NCI-H2171 (cell line): ENCODE measurements at regions not wholly inside any gene's neighbourhood (a gene's known extent, or its start where the extent isn't known, plus 50 kb on each side); places are given as distances from the start of the nearest gene placed in this dataset.
"Not testable (repeated sequence)": the region's sequence is repeated elsewhere in the genome, so short reads cannot be mapped to it uniquely, and the experiment has no call there.

Source experiments
- DNase-seq: peaks from one replicate; lab custom pipeline; 2025; lab: John Stamatoyannopoulos, UW

DNA sequence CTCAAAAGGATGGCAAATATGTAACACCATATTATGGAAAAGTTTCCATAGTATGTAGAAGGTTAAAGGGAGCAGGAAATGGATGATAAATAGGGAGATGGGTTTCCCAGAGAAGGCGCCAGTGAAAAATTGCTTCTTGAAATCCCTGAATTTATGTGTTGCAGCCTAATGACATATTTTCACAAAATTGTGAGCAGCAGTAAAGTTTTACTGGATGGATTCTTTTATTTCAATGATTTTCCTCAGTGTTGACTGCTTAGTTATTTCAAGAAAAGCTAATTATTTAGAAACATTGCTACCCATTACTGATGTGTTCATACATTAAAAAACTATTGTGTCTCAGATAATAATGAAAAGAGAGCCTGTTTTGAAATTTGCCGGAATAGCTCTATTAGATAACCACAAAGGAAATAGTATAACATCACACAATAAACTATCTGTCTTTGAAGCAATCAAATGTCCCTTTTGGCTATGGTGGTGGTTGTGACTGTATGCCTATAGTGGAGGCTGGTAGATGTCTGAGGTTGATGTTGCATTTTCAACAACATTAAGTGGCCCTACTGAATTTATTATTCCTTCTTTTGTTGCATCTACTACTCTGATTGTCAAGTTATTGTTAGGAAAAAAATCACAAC, 169.9 kb upstream of the HAND2 start:
- no peak for DNase-seq

DNA sequence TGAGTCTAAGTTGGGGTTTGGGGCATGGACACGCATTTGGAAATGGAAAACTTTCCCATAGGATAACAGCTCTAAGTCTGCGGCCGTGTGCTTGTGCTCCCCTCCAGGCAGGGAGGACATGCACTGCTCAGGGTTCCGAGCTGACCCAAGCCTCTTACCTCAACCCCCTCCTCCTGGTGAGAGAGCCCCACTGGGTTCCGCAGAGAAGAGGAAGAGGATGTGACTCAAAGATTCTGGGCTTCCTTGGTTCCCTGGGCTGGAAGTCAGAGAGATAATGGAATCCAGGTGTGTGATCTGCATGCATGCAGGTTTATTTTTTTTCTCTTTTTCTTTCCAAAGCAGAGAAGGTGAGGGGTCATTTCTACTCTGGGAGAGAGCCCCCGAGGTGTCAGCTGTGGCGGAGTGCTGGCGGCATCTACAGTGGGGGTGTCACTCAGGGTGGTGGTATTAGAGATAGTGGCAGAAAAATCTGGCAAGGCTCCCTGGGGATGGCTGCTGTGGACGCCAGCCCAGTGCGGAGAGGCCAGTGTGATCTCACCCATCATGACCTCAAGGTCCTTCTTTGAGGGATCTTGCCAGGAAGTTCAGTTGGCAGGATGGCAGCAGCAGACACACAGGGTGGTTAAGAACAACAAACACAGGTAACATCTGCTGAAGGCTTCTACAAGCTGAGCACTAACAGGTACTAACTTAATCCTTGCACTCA, 168.7 kb upstream of the HAND2 start:
- DNase-seq = no peak

DNA sequence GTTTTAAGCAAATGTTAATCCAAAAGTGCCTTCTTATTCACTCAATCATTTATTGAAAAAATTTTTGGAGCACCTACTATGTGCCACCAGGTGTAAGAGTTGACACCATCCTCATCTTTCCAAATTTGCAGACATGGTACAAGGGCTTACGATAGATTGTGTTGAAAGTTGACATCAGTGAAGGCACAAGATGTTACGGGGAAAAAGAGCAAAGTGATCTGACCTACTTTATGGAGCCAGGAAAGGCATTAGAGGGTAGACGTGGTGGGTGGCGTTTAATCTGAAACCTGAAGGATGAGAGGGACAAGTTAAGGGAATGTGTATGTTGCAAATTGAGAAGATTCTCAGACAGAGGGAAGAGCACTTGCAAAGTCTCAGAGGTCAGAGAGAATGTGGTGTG, 167.8 kb upstream of the HAND2 start:
- DNase-seq = no peak

DNA sequence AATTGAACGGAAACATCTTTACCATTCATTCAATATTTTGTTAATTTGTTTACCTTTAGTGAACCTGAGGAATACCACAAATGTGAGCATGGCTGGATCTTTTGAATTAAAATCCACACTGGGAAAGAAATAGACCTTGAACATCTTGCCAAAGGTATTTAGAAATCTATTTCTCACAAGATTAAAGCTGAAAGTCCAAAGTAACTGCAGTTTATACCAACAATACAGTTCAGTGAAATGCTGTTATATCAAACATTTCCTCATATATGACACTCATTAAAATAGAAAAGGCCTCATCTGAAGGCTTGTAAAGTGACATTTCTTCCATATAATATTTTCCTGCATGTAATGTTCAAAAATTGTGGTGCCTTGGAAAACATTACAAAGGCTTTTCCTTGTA, 166.5 kb upstream of the HAND2 start:
- no peak for DNase-seq

DNA sequence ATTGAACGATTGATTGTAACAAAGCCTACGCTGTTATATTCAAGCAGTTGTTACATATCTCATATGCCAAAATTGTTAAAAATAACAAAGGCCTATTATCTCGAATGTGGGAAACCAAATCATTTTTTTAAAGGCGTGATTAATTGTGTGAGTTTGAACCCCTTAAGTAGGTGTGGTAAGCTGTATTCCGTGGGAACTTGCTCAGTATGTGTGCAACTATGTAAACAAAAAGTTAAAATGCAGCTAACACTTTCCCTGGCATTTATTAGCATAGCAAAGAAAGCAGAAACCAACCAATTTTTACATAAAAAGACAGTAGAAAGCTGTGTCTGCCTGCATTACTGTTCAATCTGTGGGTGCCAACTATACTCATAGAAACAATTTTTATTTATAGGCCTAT, 166.0 kb upstream of the HAND2 start:
- DNase-seq = no peak

DNA sequence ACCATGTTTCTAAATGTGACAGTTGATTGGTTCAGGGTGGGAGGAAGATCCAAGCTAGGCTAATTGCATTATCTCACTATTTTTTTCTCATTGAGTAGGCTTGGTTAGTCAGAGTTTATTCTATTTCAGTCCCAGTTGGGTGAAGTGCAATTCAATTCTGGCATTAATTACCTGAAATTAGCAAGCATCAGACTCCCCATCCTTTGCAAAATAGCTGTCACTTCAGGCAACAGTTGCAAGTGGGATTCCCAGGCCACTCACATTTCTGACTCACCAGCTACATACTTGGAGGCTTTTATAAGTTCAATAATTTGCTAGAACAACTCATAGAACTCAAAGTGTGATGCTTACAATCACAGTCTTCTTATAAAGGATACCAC, 155.8 kb upstream of the HAND2 start:
- no peak for DNase-seq

DNA sequence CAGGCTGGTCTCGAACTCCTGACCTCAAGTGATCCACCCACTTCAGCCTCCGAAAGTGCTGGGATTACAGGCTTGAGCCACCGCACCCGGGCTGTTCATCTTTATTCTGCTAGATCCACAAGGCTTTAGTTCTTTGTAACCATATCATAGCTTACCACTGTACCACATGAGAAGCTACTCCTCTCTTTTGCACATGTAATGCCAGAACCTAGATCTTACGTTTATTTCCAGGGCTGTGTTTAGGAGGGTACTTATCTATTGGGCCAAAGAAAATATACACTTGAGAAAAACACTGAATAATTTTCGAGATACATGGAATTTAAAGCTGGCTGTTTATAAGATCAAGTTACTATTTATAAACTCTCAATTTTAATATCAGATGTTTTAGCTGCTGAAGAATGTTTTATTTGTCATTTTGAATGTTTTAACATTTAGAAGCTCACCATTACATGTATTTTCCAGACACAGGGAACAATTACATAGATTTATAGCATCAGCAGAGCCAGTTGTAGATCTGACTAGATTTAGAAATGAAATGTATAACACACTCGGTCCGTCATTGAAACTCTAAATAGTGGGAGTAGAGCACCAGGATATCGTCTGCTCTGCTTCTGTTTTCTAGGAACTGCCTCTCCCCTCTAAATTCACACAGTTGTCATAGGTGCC, 155.3 kb upstream of the HAND2 start:
- DNase-seq = no peak

DNA sequence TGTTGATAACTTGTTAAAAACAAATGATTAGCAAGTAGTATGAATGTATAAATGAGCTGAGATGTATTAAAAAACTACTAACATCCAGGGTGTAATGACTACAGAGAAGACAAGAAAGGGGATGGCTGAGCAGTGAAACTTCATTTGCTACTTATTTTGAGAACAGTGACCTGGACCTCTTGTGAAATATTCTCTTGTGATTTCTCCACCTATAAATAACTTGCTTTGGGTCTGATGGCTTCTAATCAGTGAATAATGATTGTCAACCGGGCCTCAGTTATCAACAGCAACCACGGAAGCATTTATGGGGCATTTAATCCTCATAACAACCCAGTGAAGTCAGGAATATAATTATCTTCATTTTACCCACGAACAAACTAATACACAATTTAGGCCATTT, 154.2 kb upstream of the HAND2 start:
- no peak for DNase-seq

DNA sequence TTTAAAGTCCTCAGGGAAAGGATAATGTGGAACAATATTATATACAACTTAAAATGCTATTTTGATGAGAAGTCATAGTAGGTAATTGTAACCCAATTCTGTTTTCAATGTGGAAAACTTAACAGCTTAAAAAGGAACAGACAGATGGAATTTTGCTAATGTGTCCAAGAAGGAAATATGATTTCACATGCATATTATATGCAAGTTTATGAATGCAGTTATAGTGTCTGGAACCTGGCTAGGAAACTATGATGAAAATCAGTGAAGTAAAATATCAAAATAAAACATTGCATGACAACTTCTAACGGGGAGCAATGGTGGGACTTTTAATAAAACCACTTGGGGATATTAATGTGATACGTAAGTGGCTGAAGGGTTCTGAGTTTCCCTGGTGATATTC, 152.6 kb upstream of the HAND2 start:
- DNase-seq = no peak

DNA sequence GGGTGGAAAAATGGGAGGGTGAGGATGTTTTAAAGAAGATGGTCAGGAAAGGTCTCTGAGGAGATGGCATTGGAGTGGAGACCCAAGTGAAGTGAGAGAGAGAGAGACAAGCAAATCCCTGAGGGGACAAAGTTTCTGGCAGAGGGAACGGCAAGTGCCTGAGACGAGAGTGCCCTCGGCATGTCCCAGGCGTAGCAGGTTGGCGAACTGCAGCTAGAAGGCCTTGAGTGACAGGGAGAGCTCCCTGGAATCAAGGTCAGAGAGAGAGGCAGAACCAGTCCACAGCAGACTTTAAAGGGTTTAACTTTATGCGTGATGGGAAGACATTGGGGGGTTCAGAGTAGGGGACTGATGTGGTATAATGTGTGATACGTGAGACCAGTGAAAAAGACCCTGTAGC, 150.2 kb upstream of the HAND2 start:
- no peak for DNase-seq

DNA sequence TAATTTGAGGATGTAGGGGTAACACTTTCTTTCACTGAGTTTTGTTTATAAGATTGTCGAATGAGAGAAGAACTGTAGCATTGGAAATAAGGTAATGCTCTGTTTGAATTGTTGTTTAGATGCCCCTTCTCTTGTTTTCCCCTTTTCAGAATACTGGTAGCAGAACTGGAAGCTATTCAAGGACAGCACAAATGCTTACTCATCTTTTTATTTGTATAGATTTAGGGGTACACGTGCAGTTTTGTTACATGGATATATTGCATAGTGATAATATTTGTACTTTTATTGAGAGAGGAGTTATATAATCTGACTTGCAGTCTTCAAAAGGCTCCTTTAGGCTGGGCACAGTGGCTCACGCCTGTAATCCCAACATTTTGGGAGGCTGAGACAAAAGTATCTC, 145.4 kb upstream of the HAND2 start:
- no peak for DNase-seq

DNA sequence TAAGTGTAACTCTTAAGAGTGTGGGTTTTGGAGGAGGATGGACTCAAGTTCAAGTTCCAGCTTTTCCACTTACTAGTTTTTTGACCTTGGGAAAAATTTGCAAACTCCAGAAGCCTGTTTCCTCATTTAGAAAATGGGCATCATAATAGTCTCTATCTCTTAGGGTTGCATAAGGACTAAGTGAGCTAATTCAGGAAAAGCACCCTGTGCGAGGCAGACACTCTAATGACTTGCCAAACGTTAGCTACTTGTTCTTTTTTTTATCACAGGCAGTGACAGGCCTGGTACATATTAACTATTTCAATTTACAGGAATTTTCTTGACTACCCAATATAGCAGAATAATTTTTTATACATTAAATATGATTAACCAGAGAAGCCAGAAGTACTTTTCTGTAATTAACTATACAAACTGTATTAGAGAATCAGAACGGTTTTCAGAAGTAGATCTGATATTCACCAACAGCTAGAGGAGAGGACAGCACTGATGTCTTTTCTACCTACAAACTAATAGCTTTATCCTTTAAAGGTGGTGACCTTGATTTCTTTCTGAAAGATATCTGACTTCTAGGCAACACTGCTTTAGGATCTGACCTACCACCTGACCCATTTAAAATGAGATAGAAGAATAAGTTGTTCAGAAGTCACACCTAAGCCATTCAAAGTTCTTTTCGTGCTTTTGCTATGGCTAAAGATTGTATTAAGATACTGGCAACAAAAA, 139.6 kb upstream of the HAND2 start:
- no peak for DNase-seq

DNA sequence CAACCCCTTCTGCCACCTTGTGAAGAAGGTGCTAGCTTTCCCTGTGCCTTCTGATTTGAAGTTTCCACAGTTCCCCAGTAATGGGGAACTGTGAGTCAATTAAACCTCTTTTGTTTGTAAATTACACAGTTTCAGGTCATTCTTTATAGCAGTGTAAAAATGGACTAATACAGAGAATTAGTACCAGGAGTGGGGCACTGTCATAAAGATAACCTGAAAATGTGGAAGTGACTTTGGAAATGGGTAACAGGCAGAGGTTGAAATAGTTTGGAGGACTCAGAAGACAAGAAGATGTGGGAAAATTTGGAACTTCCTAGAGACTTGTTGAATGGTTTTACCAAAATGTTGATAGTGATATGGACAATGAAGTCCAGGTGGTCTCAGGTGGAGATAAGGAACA, 131.0 kb upstream of the HAND2 start:
- DNase-seq = no peak

DNA sequence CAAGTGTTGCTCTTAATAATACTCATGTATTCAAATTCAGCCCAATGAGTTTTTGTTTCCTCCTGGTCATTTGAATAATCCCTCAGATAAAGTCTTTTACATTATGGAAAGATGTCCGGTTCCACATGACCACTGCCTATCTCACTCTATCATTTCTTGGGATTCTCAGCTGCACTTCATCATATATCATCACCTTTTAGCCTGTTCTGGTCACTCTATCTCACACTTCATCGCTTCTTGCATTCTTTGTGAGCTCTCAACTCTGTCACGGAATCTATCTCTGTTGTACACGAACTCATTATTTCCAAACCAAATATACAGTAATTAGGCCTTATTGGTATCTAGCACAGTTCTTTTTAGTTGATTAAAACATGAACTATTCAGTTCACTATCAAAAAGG, 126.9 kb upstream of the HAND2 start:
- DNase-seq = no peak

DNA sequence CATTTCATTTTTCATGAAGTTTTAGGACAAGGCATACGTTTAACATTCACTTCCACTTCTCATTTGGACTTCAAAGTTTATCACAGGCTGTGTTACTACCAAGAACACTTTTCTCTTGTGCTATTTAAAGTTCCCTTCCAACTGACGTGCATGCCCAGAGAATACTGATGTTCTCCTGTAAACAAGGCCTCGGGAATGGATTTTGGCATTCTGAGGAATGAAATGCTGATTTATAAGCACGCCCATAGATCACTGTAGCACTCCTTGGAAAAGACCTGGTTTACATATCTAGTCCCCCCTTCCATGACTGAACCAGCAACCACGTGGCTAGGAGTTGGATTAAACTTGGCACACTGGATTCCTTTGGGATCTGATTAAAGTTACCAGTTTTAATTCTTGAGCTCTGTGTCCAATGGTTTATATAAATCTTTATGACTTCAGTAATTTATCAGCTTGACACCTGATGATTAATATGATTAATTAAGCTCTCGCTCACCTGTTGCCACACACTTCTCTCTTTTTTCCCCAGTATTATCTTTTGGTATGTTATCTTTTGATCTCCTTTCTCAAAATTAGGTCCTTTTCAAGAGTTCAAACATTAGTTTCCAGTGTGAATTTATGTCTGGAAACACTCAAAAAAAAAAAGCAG, 122.4 kb upstream of the HAND2 start:
- no peak for DNase-seq

DNA sequence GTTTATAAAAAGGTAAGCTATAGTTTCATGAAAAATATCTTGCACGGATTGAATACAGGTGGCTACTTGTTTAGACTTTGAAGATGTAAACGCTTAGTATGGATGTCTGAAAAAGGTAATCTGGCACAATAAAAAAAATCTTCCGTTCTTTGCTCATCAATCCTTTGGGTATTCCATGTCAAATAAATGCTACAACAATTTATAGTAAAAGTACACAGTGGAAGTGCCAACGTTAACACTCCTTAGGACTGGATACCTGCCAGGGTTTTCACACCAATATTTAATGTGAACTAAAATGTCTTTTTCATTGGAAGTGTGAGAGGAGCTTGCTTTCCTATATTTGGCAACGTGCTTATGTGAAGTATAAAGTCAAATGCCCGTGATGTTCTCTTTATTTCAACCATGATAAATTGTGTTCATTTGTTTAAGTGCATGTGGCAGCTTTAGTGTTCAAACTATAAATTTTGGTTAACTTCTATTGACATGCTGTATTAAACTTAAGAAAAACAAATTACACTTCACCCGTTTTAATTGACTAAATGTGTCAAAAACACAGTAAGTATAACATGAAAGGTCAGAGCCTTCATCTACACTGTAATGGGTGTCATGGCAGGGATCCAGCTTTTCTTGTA, 121.7 kb upstream of the HAND2 start:
- no peak for DNase-seq

DNA sequence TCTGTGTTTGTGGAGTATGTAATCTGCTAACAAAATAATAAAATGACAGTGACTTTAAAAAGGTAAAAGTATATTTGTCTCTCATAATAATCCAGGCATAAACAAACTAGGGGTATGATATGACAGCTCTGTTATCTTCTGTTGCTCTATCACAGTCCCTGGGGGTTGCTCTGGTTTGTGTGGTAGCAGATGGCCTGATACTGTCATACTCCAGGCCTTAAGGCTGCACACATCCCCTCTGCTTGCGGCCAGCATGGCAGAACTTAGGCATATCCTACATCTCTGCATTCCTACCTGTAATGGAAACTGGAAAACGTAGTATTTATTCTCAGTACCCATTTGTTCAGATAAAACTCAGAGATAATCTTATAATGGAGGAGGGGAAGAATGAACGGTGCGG, 117.9 kb upstream of the HAND2 start:
- DNase-seq = peak; percentile 72

DNA sequence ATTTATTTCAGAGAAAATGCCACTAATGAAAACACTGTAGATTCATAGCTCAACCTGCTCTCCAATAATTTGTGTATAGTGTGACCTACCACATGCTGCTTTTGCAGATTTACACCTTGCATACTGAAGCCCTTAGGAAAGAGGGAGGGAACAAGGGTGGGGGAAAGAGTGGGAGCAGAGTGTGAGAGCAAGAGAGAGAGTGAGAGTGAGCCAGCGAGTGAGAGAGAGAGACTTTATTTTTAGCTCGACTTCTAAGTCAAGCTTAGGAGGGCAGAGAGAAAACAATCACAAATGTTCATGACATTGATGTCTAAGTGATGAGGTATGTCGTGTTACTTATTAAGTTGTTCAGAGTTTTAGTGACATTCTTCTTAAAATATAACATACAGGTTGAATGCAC, 112.5 kb upstream of the HAND2 start:
- no peak for DNase-seq

DNA sequence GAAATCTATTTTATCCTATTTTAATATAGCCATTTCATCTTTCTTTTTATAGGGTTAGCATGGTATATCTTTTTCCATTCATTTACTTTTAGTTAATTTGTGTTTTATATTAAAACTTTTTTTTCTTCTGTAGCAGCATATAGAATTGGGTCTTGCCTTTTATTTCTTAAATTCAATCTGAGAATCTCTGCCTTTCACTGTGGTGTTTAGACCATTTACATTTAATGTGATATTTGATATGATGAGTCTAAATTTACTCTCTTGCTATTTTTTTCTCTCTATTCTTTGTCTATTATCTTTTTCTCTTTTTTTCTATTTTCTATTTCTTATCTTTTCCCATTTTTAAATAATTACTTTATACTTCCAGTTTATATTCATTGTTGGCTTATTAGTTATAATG, 105.4 kb upstream of the HAND2 start:
- DNase-seq = no peak

DNA sequence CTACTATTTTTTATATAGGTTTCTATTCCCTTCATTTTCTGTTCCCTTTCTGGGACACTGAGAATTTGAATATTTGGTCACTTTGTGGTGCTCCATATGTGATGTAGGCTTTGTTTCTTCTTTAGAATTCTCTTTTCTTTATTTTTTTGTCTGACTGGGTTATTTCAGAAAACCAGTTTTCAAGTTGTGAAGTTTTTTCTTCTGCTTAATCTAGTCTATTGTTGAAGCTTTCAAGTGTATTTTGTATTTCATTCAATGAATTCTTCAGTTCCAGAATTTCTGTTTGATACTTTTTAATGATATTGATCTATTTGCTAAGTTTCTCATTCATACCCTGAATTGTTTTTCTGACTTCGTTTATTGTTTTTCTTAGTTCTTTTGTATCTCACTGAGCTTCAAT, 96.2 kb upstream of the HAND2 start:
- no peak for DNase-seq

DNA sequence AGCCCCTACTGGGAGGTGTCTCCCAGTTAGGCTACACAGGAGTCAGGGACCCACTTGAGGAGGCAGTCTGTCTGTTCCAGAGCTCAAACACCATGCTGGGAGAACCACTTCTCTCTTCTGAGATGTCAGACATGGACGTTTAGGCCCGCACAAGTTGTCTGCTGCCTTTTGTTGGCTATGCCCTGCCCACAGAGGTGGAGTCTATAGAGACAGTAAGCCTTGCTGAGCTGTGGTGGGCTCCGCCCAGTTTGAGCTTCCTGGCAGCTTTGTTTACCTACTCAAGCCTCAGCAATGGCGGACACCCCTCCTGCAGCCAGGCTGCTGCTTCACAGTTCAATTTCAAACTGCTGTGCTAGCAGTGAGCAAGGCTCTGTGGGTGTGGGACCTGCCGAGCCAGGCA, 88.6 kb upstream of the HAND2 start:
- not testable (repeated sequence) for DNase-seq

DNA sequence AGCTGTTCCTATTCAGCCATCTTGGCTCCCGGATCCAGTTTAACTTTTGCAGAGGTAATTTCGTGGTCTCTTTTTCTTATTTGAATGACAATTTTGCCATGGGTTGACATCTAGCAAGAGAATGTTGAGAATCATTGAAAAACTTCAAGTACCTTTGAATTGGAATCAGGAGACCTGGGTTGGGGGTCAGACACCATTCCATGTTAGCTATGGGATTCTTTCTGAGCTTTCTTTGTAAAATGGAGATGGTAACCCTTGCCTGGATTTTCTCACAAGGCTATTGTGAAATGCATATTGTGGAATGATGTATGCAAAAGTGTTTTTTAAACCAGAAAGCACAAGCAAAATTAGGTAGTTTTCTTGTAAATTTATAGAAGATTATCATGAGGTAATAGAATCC, 79.1 kb upstream of the HAND2 start:
- no peak for DNase-seq
